Neural progenitor cell (in vitro differentiated cells): ENCODE measurements at regions not wholly inside any gene's neighbourhood (a gene's known extent, or its start where the extent isn't known, plus 50 kb on each side); places are given as distances from the start of the nearest gene placed in this dataset.

Experiments
- EZH2phosphoT487 ChIP-seq: fragments of 200-600 bp; sonication (generic); IDR thresholded peaks from 2 replicates; pipeline ENCODE4 v1.6.1; 2017; ENCODE audit warnings: antibody characterized with exemption
- TF ChIP-seq, protein P1 (sequence below): fragments of 200-600 bp; sonication (generic); IDR thresholded peaks from 2 replicates; pipeline ENCODE4 v1.5.1; 2017; ENCODE audit warnings: antibody characterized with exemption, mild to moderate bottlenecking

DNA sequence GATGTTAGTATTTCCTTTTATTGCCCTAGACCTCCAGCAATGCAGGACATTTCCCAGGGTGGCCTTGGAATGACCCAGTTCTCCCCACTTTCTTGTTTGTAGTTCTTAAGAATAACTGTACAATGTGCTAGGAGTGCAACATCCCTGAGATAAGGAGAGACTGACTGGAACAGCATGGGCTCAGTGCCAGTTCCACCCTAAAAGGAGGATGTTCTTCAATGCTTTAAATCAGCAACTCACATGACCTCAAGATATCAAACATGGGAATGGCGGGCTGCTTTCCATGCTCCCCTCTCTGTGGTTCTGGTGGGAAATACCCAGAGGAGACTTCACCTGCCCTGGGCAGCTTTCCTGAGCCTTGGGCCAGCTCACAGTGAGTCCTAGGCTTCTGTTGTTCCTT, 766.9 kb upstream of the FBXO33 start:
- TF ChIP-seq, protein P1, sequence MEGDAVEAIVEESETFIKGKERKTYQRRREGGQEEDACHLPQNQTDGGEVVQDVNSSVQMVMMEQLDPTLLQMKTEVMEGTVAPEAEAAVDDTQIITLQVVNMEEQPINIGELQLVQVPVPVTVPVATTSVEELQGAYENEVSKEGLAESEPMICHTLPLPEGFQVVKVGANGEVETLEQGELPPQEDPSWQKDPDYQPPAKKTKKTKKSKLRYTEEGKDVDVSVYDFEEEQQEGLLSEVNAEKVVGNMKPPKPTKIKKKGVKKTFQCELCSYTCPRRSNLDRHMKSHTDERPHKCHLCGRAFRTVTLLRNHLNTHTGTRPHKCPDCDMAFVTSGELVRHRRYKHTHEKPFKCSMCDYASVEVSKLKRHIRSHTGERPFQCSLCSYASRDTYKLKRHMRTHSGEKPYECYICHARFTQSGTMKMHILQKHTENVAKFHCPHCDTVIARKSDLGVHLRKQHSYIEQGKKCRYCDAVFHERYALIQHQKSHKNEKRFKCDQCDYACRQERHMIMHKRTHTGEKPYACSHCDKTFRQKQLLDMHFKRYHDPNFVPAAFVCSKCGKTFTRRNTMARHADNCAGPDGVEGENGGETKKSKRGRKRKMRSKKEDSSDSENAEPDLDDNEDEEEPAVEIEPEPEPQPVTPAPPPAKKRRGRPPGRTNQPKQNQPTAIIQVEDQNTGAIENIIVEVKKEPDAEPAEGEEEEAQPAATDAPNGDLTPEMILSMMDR: no peak
- TF ChIP-seq EZH2phosphoT487: no peak
